ENCODE measurements at regions not wholly inside any gene's neighbourhood (a gene's known extent, or its start where the extent isn't known, plus 50 kb on each side); places are given as distances from the start of the nearest gene placed in this dataset.

GRCh38 chr16:50954469-50954868 is 196.6 kb downstream of the SALL1 start:
- Mint-ChIP-seq H3K36me3 (no peaks in the 10 kb centered on the region), H3K4me3 (no peak overlapping the region), H3K27ac (no peak overlapping the region), H3K27me3 (no peaks in the 10 kb centered on the region), H3K4me1 (no peaks in the 10 kb centered on the region), H3K9me3 (ENCODE audit: low read depth) (no peaks in the 10 kb centered on the region)
- DNase-seq (no peak), ATAC-seq (no peak)
- CTCF ChIA-PET = no interaction called here

DNA sequence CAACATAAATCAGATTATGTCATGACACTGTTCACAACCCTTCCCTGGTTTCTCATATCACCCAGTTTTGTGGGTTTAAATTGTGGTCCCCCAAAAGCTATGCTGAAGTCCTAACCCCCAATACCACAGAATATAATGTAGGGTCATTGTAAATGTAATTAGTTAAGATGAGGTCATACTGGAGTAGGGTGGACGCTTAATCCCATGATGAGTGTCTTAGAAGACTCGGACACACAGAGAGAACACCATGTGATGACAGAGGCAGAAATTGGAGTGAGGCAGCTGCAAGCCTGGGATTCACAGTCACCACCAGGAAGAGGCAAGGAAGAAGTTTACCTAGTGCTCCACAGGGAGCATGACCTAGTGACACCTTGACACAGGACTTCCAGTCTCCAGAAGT is 197.8 kb downstream of the SALL1 start:
- no peak for ATAC-seq

DNA sequence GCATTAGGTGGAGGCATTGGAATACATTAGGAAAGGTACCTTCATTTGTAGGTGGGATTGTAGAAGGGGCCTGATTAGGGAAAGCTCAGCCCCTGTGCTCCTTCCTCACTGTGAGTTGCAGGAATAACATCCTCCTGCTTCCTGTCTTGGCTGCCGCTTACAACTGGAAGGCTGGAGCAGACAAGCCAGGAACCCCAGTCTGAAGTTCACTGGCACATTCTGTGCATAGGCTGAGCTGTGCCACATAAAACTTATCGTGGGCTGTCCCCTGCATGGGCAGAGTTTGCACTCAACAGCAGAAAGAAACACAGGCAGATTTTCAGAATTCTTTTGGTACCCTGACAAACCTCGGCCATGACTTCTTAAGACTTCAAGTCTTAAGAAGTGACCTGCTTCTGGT is 200.1 kb downstream of the SALL1 start:
- CTCF ChIA-PET = no interaction called here
- Mint-ChIP-seq H3K9me3 (ENCODE audit: low read depth) (no peaks in the 10 kb centered on the region), H3K27ac (no peak overlapping the region)

More for the DNA sequence above, 197.8 kb downstream of the SALL1 start:
- Mint-ChIP-seq H3K36me3 (no peaks in the 10 kb centered on the region), H3K27ac (no peak overlapping the region), H3K27me3 (no peaks in the 10 kb centered on the region), H3K4me1 (no peaks in the 10 kb centered on the region), H3K9me3 (ENCODE audit: low read depth) (no peaks in the 10 kb centered on the region), H3K4me3 (no peak overlapping the region)
- CTCF ChIA-PET = no interaction called here
- DNase-seq = no peak

DNA sequence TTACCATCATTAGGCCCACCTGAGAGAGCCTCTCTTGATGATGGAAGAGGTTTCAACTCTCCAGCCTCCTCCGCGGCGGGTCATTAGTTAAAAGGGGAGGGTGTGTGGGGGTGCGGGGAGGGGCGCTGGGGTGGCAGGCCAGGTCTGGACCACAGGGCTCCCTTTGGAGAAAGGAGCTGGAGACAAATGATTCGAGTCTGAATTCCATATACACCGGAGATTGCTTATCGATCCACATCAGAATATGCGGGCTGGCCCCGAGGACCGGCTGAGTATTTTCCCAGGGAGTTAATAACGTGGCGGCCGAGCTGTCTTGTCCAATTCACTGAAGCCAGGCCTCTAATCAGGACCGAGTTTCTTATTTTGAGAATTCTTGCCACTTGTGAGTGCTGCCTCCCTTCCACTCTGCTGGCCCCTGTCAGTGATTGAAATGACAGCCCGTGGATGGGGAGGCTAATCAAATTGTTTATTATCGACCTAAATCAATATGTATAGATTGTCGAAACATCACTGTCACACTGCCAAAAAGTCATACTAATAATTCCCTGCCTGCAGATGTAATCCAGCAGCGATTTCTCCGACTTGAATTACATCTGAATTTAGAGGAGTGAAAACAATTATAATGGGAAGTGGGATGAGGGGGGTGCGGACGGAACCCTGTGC is 202.7 kb downstream of the SALL1 start:
- Mint-ChIP-seq H3K4me3 (no peak overlapping the region), H3K36me3 (no peaks in the 10 kb centered on the region), H3K4me1 (no peaks in the 10 kb centered on the region), H3K27me3 (no peaks in the 10 kb centered on the region), H3K27ac (no peak overlapping the region), H3K9me3 (ENCODE audit: low read depth) (no peaks in the 10 kb centered on the region)
- DNase-seq = no peak
- no peak for ATAC-seq
- CTCF ChIA-PET = no interaction called here

More for the DNA sequence above, 200.1 kb downstream of the SALL1 start:
- Mint-ChIP-seq H3K27me3 (no peaks in the 10 kb centered on the region), H3K4me1 (no peaks in the 10 kb centered on the region), H3K4me3 (no peak overlapping the region), H3K36me3 (no peaks in the 10 kb centered on the region)
- DNase-seq (no peak), ATAC-seq (no peak)

DNA sequence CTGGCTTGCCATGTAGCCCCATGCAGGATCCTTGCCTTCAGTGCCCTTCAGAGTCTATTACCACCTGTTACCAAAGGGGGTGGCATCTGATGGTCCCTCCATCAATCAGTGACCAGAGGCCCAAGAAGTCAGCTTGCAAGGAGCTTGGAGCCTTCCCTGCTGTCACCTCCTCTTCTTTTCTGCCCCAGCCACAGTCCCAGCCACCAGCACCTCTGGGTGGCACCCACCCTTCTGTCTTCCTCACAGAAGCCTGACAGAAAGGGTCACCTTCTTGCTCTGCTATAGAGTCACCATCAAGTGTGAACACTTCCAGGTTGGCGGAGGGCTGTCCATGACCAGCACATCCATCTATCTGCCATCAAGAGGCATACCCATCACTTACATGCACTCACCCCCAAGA is 203.2 kb downstream of the SALL1 start:
- DNase-seq (no peak), ATAC-seq (no peak)
- no peaks in the 10 kb centered on the region for H3K9me3 Mint-ChIP-seq (ENCODE audit: low read depth)
- H3K4me1 Mint-ChIP-seq = no peaks in the 10 kb centered on the region
- H3K4me3 Mint-ChIP-seq = no peak overlapping the region
- no peak overlapping the region for H3K27ac Mint-ChIP-seq
- H3K36me3 Mint-ChIP-seq = no peaks in the 10 kb centered on the region
- H3K27me3 Mint-ChIP-seq = no peaks in the 10 kb centered on the region
- CTCF ChIA-PET = no interaction called here

- no peak for DNase-seq
- no peaks in the 10 kb centered on the region for H3K9me3 Mint-ChIP-seq (ENCODE audit: low read depth)
- H3K27ac Mint-ChIP-seq = no peak overlapping the region
- no peak overlapping the region for H3K4me3 Mint-ChIP-seq
- H3K4me1 Mint-ChIP-seq = no peaks in the 10 kb centered on the region
- H3K36me3 Mint-ChIP-seq = no peaks in the 10 kb centered on the region
- ATAC-seq = no peak
- CTCF ChIA-PET = no interaction called here
- no peaks in the 10 kb centered on the region for H3K27me3 Mint-ChIP-seq
Measured at GRCh38 chr16:50946606-50947005, 204.5 kb downstream of the SALL1 start.

DNA sequence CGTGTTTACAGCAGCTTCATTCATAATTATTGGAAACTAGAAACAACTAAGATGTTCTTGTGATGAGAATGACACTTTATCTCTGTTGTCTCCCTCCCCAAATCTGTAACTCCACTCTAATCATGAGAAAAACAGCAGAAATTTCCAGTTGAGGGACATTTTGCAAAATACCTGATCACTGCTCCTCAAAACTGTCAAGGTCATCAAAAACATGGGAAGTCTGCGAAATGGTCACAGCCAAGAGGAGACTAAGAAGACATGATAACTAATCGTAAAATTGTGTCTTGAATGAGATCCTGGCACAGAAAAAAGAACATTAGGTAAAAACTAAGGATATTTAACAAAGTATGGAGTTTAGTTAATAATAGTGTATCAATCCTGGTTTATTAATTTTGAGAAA is 204.2 kb downstream of the CYLD start:
- CTCF ChIA-PET = no interaction called here
- Mint-ChIP-seq H3K9me3 (ENCODE audit: low read depth) (no peaks in the 10 kb centered on the region), H3K4me1 (no peaks in the 10 kb centered on the region), H3K27me3 (no peaks in the 10 kb centered on the region), H3K36me3 (no peaks in the 10 kb centered on the region), H3K4me3 (no peak overlapping the region), H3K27ac (no peak overlapping the region)
- ATAC-seq (no peak), DNase-seq (no peak)

DNA sequence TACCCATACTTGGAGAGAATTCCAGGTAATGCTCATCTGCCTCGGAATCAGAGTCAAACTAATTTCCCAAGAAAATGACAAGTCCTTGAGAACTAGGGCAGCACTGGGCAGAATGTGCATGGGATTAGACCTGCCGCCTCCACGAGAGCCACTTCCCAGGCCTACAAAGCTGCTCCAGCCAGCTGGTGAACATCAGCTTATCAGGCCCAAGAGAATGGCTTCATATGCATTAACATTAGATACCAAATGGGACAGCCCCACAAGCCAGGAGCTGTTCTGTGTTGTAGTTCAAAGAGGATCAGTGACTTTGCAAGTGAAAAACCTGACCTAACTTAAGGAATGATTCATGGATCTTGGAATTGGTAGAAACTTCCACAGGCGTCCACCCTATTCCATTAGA is 203.3 kb downstream of the CYLD start:
- H3K9me3 Mint-ChIP-seq (ENCODE audit: low read depth) = no peaks in the 10 kb centered on the region
- CTCF ChIA-PET = no interaction called here
- ATAC-seq (no peak), DNase-seq (no peak)
- H3K27me3 Mint-ChIP-seq = no peaks in the 10 kb centered on the region
- H3K4me3 Mint-ChIP-seq = no peak overlapping the region
- no peaks in the 10 kb centered on the region for H3K36me3 Mint-ChIP-seq
- no peaks in the 10 kb centered on the region for H3K4me1 Mint-ChIP-seq
- no peak overlapping the region for H3K27ac Mint-ChIP-seq

- CTCF ChIA-PET = no interaction called here
- no peaks in the 10 kb centered on the region for H3K27me3 Mint-ChIP-seq
- no peak for DNase-seq
- H3K36me3 Mint-ChIP-seq = no peaks in the 10 kb centered on the region
- no peak for ATAC-seq
- no peaks in the 10 kb centered on the region for H3K4me1 Mint-ChIP-seq
- no peak overlapping the region for H3K4me3 Mint-ChIP-seq
- H3K9me3 Mint-ChIP-seq (ENCODE audit: low read depth) = no peaks in the 10 kb centered on the region
- no peak overlapping the region for H3K27ac Mint-ChIP-seq
Measured at GRCh38 chr16:50944436-50944835, 202.6 kb downstream of the CYLD start.

DNA sequence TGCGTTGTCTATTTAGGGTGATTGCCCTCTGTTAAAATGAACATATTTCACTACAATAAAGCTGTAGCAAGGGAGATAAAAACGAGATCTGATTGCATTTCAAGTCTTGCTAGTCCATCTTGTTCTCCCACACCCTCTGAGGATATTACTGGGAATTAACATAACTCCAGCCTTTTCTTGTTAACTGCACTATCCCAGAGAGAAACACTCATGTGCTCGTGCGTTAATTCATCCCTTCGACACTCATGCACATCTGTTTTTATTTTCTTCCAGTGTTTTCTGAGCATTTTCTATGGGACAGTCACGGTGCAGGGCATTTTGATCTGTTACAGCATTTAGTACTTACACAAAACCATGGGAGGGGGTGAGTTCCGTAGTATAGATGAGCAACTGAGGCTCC is 202.1 kb downstream of the CYLD start:
- H3K4me3 Mint-ChIP-seq = no peak overlapping the region
- no peaks in the 10 kb centered on the region for H3K36me3 Mint-ChIP-seq
- no peak for DNase-seq
- H3K27me3 Mint-ChIP-seq = no peaks in the 10 kb centered on the region
- no peak for ATAC-seq
- H3K27ac Mint-ChIP-seq = no peak overlapping the region
- no peaks in the 10 kb centered on the region for H3K4me1 Mint-ChIP-seq
- no peaks in the 10 kb centered on the region for H3K9me3 Mint-ChIP-seq (ENCODE audit: low read depth)
- CTCF ChIA-PET = no interaction called here

GRCh38 chr16:50942143-50942542 is 200.3 kb downstream of the CYLD start:
- H3K4me1 Mint-ChIP-seq = no peaks in the 10 kb centered on the region
- no peaks in the 10 kb centered on the region for H3K27me3 Mint-ChIP-seq
- DNase-seq (no peak), ATAC-seq (no peak)
- H3K27ac Mint-ChIP-seq = no peak overlapping the region
- CTCF ChIA-PET = no interaction called here
- H3K9me3 Mint-ChIP-seq (ENCODE audit: low read depth) = no peaks in the 10 kb centered on the region
- no peak overlapping the region for H3K4me3 Mint-ChIP-seq
- no peaks in the 10 kb centered on the region for H3K36me3 Mint-ChIP-seq

- Mint-ChIP-seq H3K27ac (no peak overlapping the region), H3K4me1 (no peaks in the 10 kb centered on the region), H3K4me3 (no peak overlapping the region), H3K9me3 (ENCODE audit: low read depth) (no peaks in the 10 kb centered on the region), H3K36me3 (no peaks in the 10 kb centered on the region), H3K27me3 (no peaks in the 10 kb centered on the region)
- DNase-seq (no peak), ATAC-seq (no peak)
- CTCF ChIA-PET = no interaction called here
Measured at GRCh38 chr16:50941681-50942080, 199.8 kb downstream of the CYLD start.

- no peak for ATAC-seq
- no peaks in the 10 kb centered on the region for H3K36me3 Mint-ChIP-seq
- H3K27ac Mint-ChIP-seq = no peak overlapping the region
- no peaks in the 10 kb centered on the region for H3K9me3 Mint-ChIP-seq (ENCODE audit: low read depth)
- DNase-seq = no peak
- H3K4me1 Mint-ChIP-seq = no peaks in the 10 kb centered on the region
- CTCF ChIA-PET = no interaction called here
- no peak overlapping the region for H3K4me3 Mint-ChIP-seq
- no peaks in the 10 kb centered on the region for H3K27me3 Mint-ChIP-seq
Measured at GRCh38 chr16:50940275-50940854, 198.5 kb downstream of the CYLD start.

- Mint-ChIP-seq H3K4me1 (no peaks in the 10 kb centered on the region), H3K27ac (no peak overlapping the region), H3K4me3 (no peak overlapping the region), H3K9me3 (ENCODE audit: low read depth) (no peaks in the 10 kb centered on the region), H3K36me3 (no peaks in the 10 kb centered on the region), H3K27me3 (no peaks in the 10 kb centered on the region)
- DNase-seq (no peak), ATAC-seq (no peak)
- CTCF ChIA-PET = no interaction called here
Measured at GRCh38 chr16:50939356-50939755, 197.5 kb downstream of the CYLD start.

DNA sequence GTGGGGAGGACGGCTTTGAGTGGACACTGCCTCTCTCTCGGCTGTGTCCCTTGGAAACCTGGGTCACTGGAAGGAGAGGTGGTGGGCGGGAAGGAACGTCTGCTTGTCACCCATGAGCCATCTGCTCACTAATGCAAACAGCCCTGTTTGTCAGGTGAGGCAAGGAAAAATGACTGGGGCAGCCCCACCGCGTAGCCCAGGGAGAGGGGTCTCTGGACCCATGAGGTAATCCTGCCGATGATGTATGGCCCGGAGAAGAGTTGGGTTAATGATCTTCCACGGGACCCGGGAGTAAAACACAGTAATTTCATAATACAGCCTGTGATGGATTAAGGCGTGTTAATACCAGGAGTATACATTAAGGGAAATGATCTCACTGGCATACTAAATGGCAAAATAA is 197.0 kb downstream of the CYLD start:
- ATAC-seq (no peak), DNase-seq (no peak)
- H3K36me3 Mint-ChIP-seq = no peaks in the 10 kb centered on the region
- no peak overlapping the region for H3K27ac Mint-ChIP-seq
- H3K4me1 Mint-ChIP-seq = no peaks in the 10 kb centered on the region
- no peak overlapping the region for H3K4me3 Mint-ChIP-seq
- CTCF ChIA-PET = no interaction called here
- H3K27me3 Mint-ChIP-seq = no peaks in the 10 kb centered on the region
- no peaks in the 10 kb centered on the region for H3K9me3 Mint-ChIP-seq (ENCODE audit: low read depth)

Data from activated CD8-positive, alpha-beta memory T cell treated with anti-CD3 and anti-CD28 coated beads, Interleukin-2, amount 10 ng/mL, durations not matched to agents 7 days and 5 days (primary cell).